ENCODE measurements at regions not wholly inside any gene's neighbourhood (a gene's known extent, or its start where the extent isn't known, plus 50 kb on each side); places are given as distances from the start of the nearest gene placed in this dataset.

GRCh38 chr3:24639481-24640329 is 145.1 kb upstream of the THRB start:
- no peak for TF ChIP-seq CTCF (IDR thresholded peaks at IDR 0.05)
- TF ChIP-seq POLR2A (IDR thresholded peaks at IDR 0.05): no peak

All from right lobe of liver (tissue), 4 donors.